Stimulated activated naive CD8-positive, alpha-beta T cell treated with anti-CD3 and anti-CD28 coated beads, Interleukin-15, Interleukin-2, amounts not matched to agents 100 ng/mL and 50 ng/mL, for 24 hours (primary cell): ENCODE measurements at regions not wholly inside any gene's neighbourhood (a gene's known extent, or its start where the extent isn't known, plus 50 kb on each side); places are given as distances from the start of the nearest gene placed in this dataset.
"Not testable (repeated sequence)": the region's sequence is repeated elsewhere in the genome, so short reads cannot be mapped to it uniquely, and the experiment has no call there.

Experiments
- H3K27ac Mint-ChIP-seq: one replicate; pipeline ENCODE4 v1.8.0; 2021; ENCODE audit warnings: mild to moderate bottlenecking, mixed read lengths
- H3K27me3 Mint-ChIP-seq: one replicate; pipeline ENCODE4 v1.8.0; 2021; ENCODE audit warnings: mixed read lengths
- H3K36me3 Mint-ChIP-seq: one replicate; pipeline ENCODE4 v1.8.0; 2021; ENCODE audit warnings: low read depth, mixed read lengths
- H3K4me1 Mint-ChIP-seq: one replicate; pipeline ENCODE4 v1.8.0; 2021; ENCODE audit warnings: low read depth, mixed read lengths
- H3K4me3 Mint-ChIP-seq: one replicate; pipeline ENCODE4 v1.8.0; 2021; ENCODE audit warnings: mild to moderate bottlenecking, mixed read lengths
- H3K9me3 Mint-ChIP-seq: one replicate; pipeline ENCODE4 v1.8.0; 2021; ENCODE audit warnings: mixed read lengths

DNA sequence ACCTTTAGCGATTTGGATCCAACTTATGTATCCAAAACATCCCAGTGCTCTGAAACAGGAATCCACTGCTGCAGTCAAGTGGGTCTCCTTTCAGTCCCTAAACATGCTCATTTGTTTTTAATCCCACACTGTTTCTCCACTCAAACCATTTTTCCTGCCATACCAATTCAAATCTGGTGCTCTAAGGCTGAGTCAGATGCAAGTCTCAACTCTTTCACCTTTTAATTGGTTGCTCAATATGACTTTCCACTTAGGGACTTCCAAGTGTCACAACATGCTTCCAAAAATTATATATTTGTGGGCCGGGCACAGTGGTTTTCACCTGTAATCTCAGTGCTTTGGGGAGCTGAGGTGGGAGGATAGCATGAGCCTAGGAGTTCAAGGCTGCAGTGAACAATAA, 113.4 kb upstream of the TANK start:
- H3K9me3 Mint-ChIP-seq: no peaks in the 10 kb centered on the region
- no peak overlapping the region for H3K27ac Mint-ChIP-seq
- no peaks in the 10 kb centered on the region for H3K4me1 Mint-ChIP-seq
- H3K4me3 Mint-ChIP-seq: no peak overlapping the region
- peaks cover 37% of the 10 kb centered on the region for H3K27me3 Mint-ChIP-seq
- no peaks in the 10 kb centered on the region for H3K36me3 Mint-ChIP-seq

DNA sequence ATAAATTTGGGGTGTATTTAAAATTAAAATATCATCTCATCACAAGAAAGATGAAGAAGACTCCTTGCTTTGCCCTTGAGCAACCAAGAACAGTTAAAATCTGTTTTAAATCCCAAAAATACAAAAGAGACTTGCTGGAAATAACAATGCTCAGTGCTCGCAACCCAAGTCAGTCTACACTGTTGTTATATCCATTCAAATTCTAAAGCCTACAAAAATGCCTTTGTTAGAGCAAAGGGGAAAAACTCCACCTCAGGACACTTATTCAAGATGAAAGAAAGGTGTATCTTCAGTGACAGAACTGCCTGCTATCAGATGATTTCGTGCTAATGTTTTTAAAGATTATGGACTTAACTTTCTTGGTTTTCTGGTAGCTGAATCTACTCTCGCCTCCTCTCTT, 111.9 kb upstream of the TANK start:
- H3K9me3 Mint-ChIP-seq: no peaks in the 10 kb centered on the region
- peaks cover 50% of the 10 kb centered on the region for H3K27me3 Mint-ChIP-seq
- H3K4me3 Mint-ChIP-seq: no peak overlapping the region
- H3K36me3 Mint-ChIP-seq: no peaks in the 10 kb centered on the region
- no peak overlapping the region for H3K27ac Mint-ChIP-seq
- H3K4me1 Mint-ChIP-seq: no peaks in the 10 kb centered on the region

DNA sequence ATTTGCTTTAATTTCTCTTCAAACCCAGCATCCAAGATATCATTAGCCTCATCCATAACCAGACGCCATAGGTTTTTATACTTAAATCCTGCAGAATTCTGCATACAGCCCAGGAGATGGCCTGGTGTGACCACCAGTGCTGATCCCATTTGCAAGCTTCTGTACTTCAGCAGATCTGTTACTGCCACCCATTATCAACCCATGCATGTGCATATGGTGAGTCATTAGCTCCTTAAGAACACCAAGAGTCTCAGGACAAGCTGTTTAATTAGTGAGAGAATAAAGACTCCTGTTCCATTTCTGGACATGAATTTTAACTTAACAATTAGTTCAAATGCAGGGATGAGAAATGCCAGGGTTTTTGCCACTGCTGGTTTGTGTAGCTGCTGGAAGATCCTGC, 110.7 kb upstream of the TANK start:
- Mint-ChIP-seq H3K36me3 (no peaks in the 10 kb centered on the region), H3K9me3 (no peaks in the 10 kb centered on the region), H3K4me3 (no peak overlapping the region), H3K4me1 (no peaks in the 10 kb centered on the region), H3K27ac (no peak overlapping the region), H3K27me3 (peaks cover 43% of the 10 kb centered on the region)

DNA sequence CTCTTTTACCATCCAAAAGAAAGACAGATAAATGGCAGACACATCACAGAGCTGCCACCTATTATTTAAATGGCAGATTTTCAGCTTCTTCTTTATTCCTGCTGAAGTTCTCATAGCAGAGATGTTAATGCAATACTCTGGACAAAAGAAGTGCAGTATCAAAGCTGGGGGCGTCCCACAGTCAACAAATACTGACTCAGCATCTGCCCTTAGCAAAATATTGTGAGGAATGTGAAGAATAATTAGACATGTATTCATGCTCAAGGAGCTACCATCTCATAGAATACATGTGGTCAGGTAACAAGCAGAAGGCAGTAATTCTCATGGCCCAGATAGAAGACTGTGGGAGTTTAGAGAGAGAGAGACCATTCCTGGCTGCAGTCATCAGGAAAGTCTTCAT, 108.0 kb upstream of the TANK start:
- Mint-ChIP-seq H3K27ac (no peak overlapping the region), H3K4me3 (no peak overlapping the region), H3K4me1 (no peaks in the 10 kb centered on the region), H3K36me3 (no peaks in the 10 kb centered on the region), H3K27me3 (peaks cover 44% of the 10 kb centered on the region), H3K9me3 (peaks cover 12% of the 10 kb centered on the region)

DNA sequence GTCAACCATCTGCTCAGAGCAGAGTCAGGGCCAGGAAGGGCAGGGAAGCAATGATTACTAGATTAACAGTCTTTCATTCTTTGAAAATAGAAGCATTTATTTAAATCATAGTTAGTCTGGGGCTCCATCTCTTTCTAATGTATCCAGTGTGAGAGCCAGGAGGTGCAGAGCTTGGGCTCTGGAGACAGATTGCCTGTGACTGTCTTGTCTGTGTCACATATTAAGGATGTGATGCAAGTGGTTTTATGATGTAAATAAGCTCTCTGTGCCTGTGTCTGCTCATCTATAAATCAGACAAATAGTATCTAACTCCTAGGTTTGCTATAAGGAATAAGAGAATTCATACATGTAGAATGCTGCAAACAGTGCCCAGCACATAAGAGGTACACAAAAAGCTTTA, 104.9 kb upstream of the TANK start:
- Mint-ChIP-seq H3K4me1 (no peaks in the 10 kb centered on the region), H3K27ac (no peak overlapping the region), H3K36me3 (no peaks in the 10 kb centered on the region), H3K9me3 (peaks cover 16% of the 10 kb centered on the region), H3K27me3 (peaks cover 31% of the 10 kb centered on the region), H3K4me3 (no peak overlapping the region)

DNA sequence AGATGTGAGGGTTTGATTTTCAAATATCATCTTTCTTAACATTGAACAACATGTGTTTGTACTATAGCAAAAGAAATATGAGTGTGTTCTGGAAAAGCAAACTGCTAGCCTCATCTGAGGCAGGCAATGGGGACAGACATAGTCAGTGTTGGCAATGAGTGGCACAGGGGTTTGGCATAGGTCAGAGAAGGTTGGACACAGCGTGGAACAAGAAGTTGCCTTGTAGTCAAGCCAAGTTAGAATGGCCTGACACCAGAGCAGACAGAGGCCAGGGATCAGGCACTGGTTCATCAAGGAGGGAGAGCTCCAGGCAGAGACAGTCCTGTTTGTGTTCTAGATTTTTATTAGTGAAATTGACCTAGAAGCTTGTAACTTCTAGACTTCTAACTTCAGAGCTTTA, 100.8 kb upstream of the TANK start:
- peaks cover 6% of the 10 kb centered on the region for H3K27me3 Mint-ChIP-seq
- H3K36me3 Mint-ChIP-seq: no peaks in the 10 kb centered on the region
- peaks cover 3% of the 10 kb centered on the region for H3K4me1 Mint-ChIP-seq
- H3K4me3 Mint-ChIP-seq: no peak overlapping the region
- no peak overlapping the region for H3K27ac Mint-ChIP-seq
- peaks cover 16% of the 10 kb centered on the region for H3K9me3 Mint-ChIP-seq

DNA sequence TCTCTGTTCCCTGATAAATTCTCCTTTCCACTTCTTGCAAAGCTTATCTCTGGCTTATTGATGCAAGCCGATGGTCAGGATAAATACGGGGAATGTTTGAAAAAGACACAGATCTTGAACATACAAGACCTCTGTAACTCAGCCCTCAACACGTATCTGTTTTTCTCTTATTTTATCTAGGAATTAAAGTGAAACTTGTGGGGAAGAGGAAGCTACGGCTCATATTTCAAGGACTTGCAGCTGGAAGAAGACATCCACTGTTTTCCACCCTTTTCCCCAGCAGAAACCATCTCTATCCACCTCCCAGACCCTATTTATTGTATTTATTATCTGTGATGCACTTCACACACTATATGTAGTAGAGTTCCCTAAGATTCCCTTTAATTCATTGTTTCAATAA, 98.4 kb upstream of the TANK start:
- Mint-ChIP-seq H3K36me3 (no peaks in the 10 kb centered on the region), H3K9me3 (peaks cover 7% of the 10 kb centered on the region), H3K27me3 (peaks cover 6% of the 10 kb centered on the region), H3K4me1 (peaks cover 3% of the 10 kb centered on the region), H3K4me3 (no peak overlapping the region), H3K27ac (no peak overlapping the region)

DNA sequence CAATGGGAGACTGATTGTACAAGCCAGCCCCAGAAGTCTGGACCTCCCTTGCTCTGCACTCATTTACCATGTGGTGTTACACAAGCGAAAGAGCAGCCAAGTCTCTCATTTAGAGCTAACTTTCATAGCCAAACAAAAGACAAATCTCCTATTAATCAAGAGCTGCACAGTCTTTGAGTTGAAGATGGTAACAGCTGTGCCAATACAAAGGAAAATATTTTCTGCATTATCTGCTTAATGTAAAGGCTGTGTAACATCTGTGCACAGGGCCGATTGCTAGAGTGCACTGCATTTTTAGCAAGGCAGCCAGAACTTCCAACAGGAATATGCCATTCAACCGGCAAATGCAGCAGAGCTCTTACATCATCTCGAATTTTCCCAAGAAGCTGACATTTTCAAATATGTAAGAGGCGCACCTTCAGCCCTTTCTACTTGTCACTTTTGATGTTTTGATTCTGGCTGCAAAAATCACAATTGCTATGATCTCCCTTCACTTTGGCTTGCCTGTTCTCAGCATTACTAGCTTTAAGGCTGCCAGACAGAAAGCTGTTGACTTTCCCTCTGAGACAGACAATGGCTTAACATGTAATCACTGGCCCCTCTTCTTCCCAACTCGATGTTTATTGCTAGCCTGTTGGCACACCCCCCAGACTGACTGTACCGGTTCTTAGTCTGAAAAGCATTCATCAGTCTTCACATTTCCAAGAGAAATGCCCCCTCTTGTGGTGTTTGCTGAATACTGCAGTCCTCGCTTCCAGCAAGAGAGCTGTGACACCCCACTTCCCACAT, 96.9 kb upstream of the TANK start:
- Mint-ChIP-seq H3K27me3 (peaks cover 6% of the 10 kb centered on the region), H3K4me1 (peaks cover 6% of the 10 kb centered on the region), H3K27ac (no peak overlapping the region), H3K36me3 (no peaks in the 10 kb centered on the region), H3K9me3 (no peaks in the 10 kb centered on the region), H3K4me3 (no peak overlapping the region)

DNA sequence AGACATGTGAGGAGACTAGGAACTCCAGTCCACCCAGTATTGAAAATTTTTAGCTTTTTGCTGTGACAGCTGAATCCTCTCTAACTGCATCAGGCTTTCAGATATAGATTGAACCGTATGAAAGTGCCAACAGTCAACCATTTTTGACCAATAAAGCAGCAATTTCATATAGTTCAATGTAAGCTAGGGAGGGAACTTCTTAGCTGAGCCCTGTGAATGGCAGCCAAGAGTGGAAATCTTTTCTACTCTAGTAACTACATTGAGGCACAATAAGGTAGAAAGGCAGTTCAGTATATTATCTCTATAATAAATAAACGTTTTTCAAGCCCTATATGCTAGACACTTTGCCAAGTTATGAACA, 96.3 kb upstream of the TANK start:
- Mint-ChIP-seq H3K27ac (no peak overlapping the region), H3K9me3 (no peaks in the 10 kb centered on the region), H3K27me3 (peaks cover 6% of the 10 kb centered on the region), H3K36me3 (no peaks in the 10 kb centered on the region), H3K4me1 (peaks cover 11% of the 10 kb centered on the region), H3K4me3 (no peak overlapping the region)

DNA sequence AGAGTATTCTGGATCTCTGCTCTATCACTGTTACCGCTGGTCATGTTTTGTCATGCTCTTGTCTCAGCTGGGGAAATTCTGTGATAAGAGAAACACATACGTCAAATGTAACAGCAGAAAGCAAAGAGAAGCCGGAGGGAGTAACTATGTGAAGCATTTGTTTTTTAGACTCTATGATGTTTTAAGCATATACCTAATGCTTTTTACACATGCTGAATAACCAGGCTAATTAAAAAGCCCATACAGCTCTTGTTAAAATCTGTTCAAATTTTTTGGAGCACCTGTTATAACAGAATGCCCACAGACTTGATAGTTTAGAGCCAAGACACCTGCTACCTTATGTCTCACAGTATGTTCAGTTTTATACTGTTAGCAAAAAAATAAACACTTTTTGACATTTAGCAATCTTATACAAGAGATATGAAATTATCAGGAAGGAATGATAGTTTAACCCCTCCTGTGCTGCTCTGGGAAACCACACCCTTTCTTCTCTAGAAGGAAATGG, 92.3 kb upstream of the TANK start:
- Mint-ChIP-seq H3K9me3 (no peaks in the 10 kb centered on the region), H3K4me3 (no peak overlapping the region), H3K4me1 (peaks cover 12% of the 10 kb centered on the region), H3K27me3 (peaks cover 6% of the 10 kb centered on the region), H3K36me3 (no peaks in the 10 kb centered on the region), H3K27ac (no peak overlapping the region)

DNA sequence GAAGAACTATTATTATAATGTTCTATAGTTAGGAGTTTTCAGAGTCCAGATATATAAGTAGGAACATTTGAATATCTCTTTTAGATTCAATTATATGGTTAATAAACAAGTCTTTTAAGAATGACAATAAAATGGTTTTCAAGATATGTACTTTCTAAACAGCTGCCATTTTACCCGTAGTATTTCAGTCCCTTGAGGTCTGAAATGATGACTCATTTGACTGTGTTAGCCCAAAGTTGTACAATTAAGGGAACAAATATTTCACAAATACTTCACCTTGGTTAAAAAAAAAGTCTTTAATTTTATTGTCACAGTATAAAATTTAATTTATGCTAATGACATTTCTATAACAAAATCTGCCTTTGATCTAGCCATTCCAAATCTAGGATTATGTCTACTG, 91.6 kb upstream of the TANK start:
- no peaks in the 10 kb centered on the region for H3K36me3 Mint-ChIP-seq
- peaks cover 15% of the 10 kb centered on the region for H3K4me1 Mint-ChIP-seq
- H3K4me3 Mint-ChIP-seq: no peak overlapping the region
- H3K27me3 Mint-ChIP-seq: peaks cover 6% of the 10 kb centered on the region
- H3K9me3 Mint-ChIP-seq: no peaks in the 10 kb centered on the region
- no peak overlapping the region for H3K27ac Mint-ChIP-seq

DNA sequence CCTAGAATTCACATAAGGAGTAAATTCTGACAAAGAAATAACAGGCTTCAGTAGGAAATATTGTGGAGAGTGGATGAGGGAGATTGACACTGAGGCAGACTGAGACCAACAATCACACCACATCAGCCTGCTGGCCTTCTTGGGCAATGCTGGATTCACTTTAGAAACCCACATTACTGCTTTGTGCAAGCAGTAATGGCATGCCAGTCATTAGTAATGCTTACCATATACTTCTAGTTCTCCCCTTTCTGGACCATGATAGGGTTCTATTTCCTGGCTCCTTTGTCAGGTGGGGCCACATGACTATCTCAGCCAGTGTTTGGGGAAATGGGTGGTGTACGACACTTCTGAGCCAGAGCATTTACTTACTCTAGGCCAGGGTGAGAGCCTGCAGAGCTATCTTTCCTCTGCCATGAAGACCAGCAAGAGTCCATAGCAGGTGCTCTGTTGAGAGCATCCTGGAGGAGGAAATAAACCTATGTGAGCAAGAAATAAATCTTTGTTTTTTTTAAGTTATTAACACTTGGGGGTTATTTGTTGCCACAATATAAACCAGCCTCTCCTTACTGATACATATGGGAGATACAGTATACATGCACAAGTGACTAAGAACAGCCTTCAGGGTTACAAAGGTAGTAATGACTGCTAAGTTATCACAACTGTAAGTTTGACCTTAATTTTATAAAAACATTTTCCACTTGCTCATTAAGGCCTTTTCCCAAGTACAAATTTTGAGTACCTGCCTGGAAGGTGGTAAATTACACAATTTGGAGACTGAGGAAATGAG, 89.3 kb upstream of the TANK start:
- no peaks in the 10 kb centered on the region for H3K9me3 Mint-ChIP-seq
- H3K27ac Mint-ChIP-seq: no peak overlapping the region
- H3K4me3 Mint-ChIP-seq: no peak overlapping the region
- peaks cover 3% of the 10 kb centered on the region for H3K27me3 Mint-ChIP-seq
- H3K4me1 Mint-ChIP-seq: peaks cover 20% of the 10 kb centered on the region
- no peaks in the 10 kb centered on the region for H3K36me3 Mint-ChIP-seq

DNA sequence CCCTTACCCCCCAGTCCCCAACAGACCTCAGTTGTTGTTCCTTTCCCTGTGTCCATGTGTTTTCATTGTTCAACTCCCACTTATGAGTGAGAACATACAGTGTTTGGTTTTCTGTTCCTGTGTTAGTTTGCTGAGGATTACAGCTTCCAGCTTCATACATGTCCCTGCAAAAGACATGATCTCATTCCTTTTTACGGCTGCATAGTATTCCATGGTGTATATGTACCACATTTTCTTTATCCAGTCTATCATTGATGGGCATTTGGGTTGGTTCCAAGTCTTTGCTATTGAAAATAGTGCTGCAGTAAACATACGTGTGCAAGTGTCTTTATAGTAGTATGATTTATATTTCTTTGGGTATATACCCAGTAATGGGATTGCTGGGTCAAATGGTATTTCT, 87.8 kb upstream of the TANK start:
- H3K27ac Mint-ChIP-seq, H3K36me3 Mint-ChIP-seq, H3K27me3 Mint-ChIP-seq, H3K9me3 Mint-ChIP-seq, H3K4me3 Mint-ChIP-seq: not testable (repeated sequence)
- peaks cover 35% of the 10 kb centered on the region for H3K4me1 Mint-ChIP-seq

DNA sequence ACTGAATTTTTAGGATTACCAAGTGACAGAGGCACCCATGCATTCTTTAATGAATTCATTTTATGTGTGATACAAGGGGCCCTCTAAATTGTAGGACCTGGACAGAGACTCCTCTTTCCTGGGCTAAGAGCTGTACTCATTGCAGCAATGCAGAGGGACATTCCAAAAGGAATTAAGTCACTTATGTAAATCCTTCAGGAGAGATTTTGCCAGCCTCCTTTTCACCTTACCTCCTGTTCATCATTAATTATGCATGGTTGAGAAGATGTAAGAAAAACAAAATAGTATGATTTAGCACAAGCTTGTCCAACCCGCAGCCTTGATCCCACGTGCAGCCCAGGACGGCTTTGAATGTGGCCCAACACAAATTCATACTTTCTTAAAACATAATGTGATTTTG, 84.5 kb upstream of the TANK start:
- H3K4me3 Mint-ChIP-seq: no peak overlapping the region
- no peaks in the 10 kb centered on the region for H3K27me3 Mint-ChIP-seq
- peak overlapping the region; percentile 61 for H3K27ac Mint-ChIP-seq

DNA sequence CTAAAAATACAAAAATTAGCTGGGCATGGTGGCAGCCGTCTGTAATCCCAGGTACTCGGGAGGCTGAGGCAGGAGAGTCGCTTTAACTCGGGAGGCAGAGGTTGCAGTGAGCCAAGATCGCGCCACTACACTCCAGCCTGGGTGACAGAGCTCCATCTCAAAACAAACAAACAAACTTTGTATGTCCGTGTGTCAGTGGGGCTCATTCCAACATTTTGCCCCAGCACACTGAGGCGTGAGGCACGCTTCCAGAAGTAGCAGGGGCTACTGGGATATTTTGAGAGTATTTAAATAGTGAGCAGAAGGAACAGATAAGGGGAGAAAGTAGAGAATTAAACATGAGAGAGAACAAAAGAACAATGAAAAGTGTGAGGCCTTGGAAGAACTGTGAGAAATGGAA, 83.3 kb upstream of the TANK start:
- Mint-ChIP-seq H3K9me3 (no peaks in the 10 kb centered on the region), H3K27me3 (no peaks in the 10 kb centered on the region), H3K4me3 (peak overlapping the region; percentile 55), H3K4me1 (peaks cover 54% of the 10 kb centered on the region), H3K36me3 (no peaks in the 10 kb centered on the region), H3K27ac (peak overlapping the region; percentile 90)

More for the DNA sequence above, 84.5 kb upstream of the TANK start:
- H3K9me3 Mint-ChIP-seq: no peaks in the 10 kb centered on the region
- H3K4me1 Mint-ChIP-seq: peaks cover 54% of the 10 kb centered on the region
- no peaks in the 10 kb centered on the region for H3K36me3 Mint-ChIP-seq
